GM19043 (cell line): ENCODE measurements at regions not wholly inside any gene's neighbourhood (a gene's known extent, or its start where the extent isn't known, plus 50 kb on each side); places are given as distances from the start of the nearest gene placed in this dataset.
A peak's percentile ranks its signal among the peaks of the same experiment; 100 is the strongest.

Experiments used
- ATAC-seq: cut with Tn5 transposase; IDR thresholded peaks from one replicate; pipeline ENCODE4 v1.9.1; 2021; ENCODE audit warnings: low read depth; ENCODE audit not compliant: unreplicated experiment

GRCh38 chr2:207235621-207236020 is 69.9 kb upstream of the KLF7 start:
- ATAC-seq, result no peak

- no peak for ATAC-seq
These were observed 70.6 kb upstream of the KLF7 start for GRCh38 chr2:207236156-207236935.

GRCh38 chr2:207238831-207239701 is 73.3 kb upstream of the KLF7 start:
- ATAC-seq, result no peak

GRCh38 chr2:207239754-207240494 is 74.2 kb upstream of the KLF7 start:
- peak; percentile 41 for ATAC-seq

- ATAC-seq, result no peak
These were observed 74.9 kb upstream of the KLF7 start for GRCh38 chr2:207240649-207241048.

- no peak for ATAC-seq
These were observed 75.5 kb upstream of the KLF7 start for GRCh38 chr2:207241198-207241597.

GRCh38 chr2:207243601-207244000 is 77.9 kb upstream of the KLF7 start:
- ATAC-seq, result no peak

GRCh38 chr2:207244971-207245925 is 79.5 kb upstream of the KLF7 start:
- ATAC-seq, result no peak

- ATAC-seq, result no peak
These were observed 83.1 kb upstream of the KLF7 start for GRCh38 chr2:207248702-207249377.

GRCh38 chr2:207251022-207251421 is 85.3 kb upstream of the KLF7 start:
- ATAC-seq, result no peak

GRCh38 chr2:207251573-207252192 is 85.9 kb upstream of the KLF7 start:
- no peak for ATAC-seq

- ATAC-seq, result no peak
These were observed 86.7 kb upstream of the KLF7 start for GRCh38 chr2:207252416-207252815.

- ATAC-seq, result no peak
These were observed 87.4 kb upstream of the KLF7 start for GRCh38 chr2:207252979-207253645.

GRCh38 chr2:207253666-207254345 is 88.1 kb upstream of the KLF7 start:
- no peak for ATAC-seq

GRCh38 chr2:207254591-207255464 is 89.1 kb upstream of the KLF7 start:
- ATAC-seq, result no peak

- no peak for ATAC-seq
These were observed 90.1 kb upstream of the KLF7 start for GRCh38 chr2:207255565-207256470.
